ENCODE measurements at regions not wholly inside any gene's neighbourhood (a gene's known extent, or its start where the extent isn't known, plus 50 kb on each side); places are given as distances from the start of the nearest gene placed in this dataset.

DNA sequence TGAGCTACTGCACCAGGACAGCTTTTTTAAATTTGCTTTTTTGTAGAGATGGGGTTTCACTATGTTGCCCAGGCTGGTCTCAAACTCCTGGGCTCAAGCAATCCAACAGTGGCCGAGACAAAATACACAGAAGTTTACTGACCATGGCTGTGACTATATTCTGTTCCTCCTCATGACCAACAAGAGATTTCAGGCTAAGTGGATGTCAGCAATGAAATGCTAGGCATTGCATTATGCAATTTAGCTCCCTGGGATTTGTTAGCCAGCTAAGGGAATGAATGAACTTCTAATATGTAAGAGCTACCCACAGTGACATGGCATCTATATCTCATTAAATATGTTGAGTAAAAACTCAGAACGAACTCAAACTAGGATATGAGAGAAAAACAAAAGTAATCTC lies 81.9 kb upstream of the MBOAT2 start:
- H3K36me3 ChIP-seq = no peaks in the 10 kb centered on the region
- no peak overlapping the region for H3K27ac ChIP-seq
- no peaks in the 10 kb centered on the region for H3K27me3 ChIP-seq
- intact Hi-C loops (cut with DNase I; ENCODE audit: low total_unique reads) = no loop called here
- WGBS, 2 donors (ENCODE audit: low coverage in 1 of 2) = 70 to 81% methylated on average over 1 to 2 of the region's 2 CpGs
- H3K4me3 ChIP-seq = no peak overlapping the region
- DNase-seq = no peak
- in situ Hi-C loops (cut with MboI; ENCODE audit: low pct_ligation_motif_present in 1 of 4, low pct_unique_long_range_greater_than_20kb in 1 of 4, low sequenced_read_pairs in 3 of 4) = no loop called here
- no peaks in the 10 kb centered on the region for H3K4me1 ChIP-seq
- TF ChIP-seq CTCF (IDR thresholded peaks at IDR 0.05) (no peak), POLR2A (IDR thresholded peaks at IDR 0.05) (no peak), EP300 (IDR thresholded peaks at IDR 0.05; ENCODE audit: low read depth) (no peak), POLR2AphosphoS5 (IDR thresholded peaks at IDR 0.05) (no peak)
- no peaks in the 10 kb centered on the region for H3K9me3 ChIP-seq

GRCh38 chr2:9083287-9083686 lies 79.8 kb upstream of the MBOAT2 start:
- in situ Hi-C loops (cut with MboI; ENCODE audit: low pct_ligation_motif_present in 1 of 4, low pct_unique_long_range_greater_than_20kb in 1 of 4, low sequenced_read_pairs in 3 of 4) = no loop called here
- no peak for TF ChIP-seq POLR2AphosphoS5 (IDR thresholded peaks at IDR 0.05)
- no peak for TF ChIP-seq POLR2A (IDR thresholded peaks at IDR 0.05)
- TF ChIP-seq EP300 (IDR thresholded peaks at IDR 0.05; ENCODE audit: low read depth) = no peak
- no peak for TF ChIP-seq CTCF (IDR thresholded peaks at IDR 0.05)
- no peak overlapping the region for H3K4me3 ChIP-seq
- H3K9me3 ChIP-seq = no peaks in the 10 kb centered on the region
- DNase-seq = no peak
- 76 to 89% methylated on average over 1 to 3 of the region's 3 CpGs for WGBS, 2 donors (ENCODE audit: low coverage in 1 of 2)
- no peaks in the 10 kb centered on the region for H3K4me1 ChIP-seq
- H3K36me3 ChIP-seq = no peaks in the 10 kb centered on the region
- H3K27me3 ChIP-seq = no peaks in the 10 kb centered on the region
- H3K27ac ChIP-seq = no peak overlapping the region
- intact Hi-C loops (cut with DNase I; ENCODE audit: low total_unique reads) = no loop called here

- no peaks in the 10 kb centered on the region for H3K36me3 ChIP-seq
- H3K4me1 ChIP-seq = no peaks in the 10 kb centered on the region
- no peaks in the 10 kb centered on the region for H3K27me3 ChIP-seq
- H3K4me3 ChIP-seq = no peak overlapping the region
- H3K27ac ChIP-seq = no peak overlapping the region
- no peak for TF ChIP-seq EP300 (IDR thresholded peaks at IDR 0.05; ENCODE audit: low read depth)
- TF ChIP-seq CTCF (IDR thresholded peaks at IDR 0.05) = no peak
- no peak for TF ChIP-seq POLR2A (IDR thresholded peaks at IDR 0.05)
- in situ Hi-C loops (cut with MboI; ENCODE audit: low pct_ligation_motif_present in 1 of 4, low pct_unique_long_range_greater_than_20kb in 1 of 4, low sequenced_read_pairs in 3 of 4) (no loop called here), intact Hi-C loops (cut with DNase I; ENCODE audit: low total_unique reads) (no loop called here)
- H3K9me3 ChIP-seq = no peaks in the 10 kb centered on the region
- no peak for DNase-seq
Observed at GRCh38 chr2:9082158-9082557, 78.7 kb upstream of the MBOAT2 start.

GRCh38 chr2:9081750-9082149 lies 78.3 kb upstream of the MBOAT2 start:
- H3K4me1 ChIP-seq = no peaks in the 10 kb centered on the region
- 81 to 83% methylated on average over 2 of the region's 2 CpGs for WGBS, 2 donors (ENCODE audit: low coverage in 1 of 2)
- intact Hi-C loops (cut with DNase I; ENCODE audit: low total_unique reads) (no loop called here), in situ Hi-C loops (cut with MboI; ENCODE audit: low pct_ligation_motif_present in 1 of 4, low pct_unique_long_range_greater_than_20kb in 1 of 4, low sequenced_read_pairs in 3 of 4) (no loop called here)
- no peaks in the 10 kb centered on the region for H3K27me3 ChIP-seq
- no peak for DNase-seq
- H3K36me3 ChIP-seq = no peaks in the 10 kb centered on the region
- no peak overlapping the region for H3K4me3 ChIP-seq
- H3K27ac ChIP-seq = no peak overlapping the region
- TF ChIP-seq CTCF (IDR thresholded peaks at IDR 0.05) (no peak), POLR2AphosphoS5 (IDR thresholded peaks at IDR 0.05) (no peak)
- H3K9me3 ChIP-seq = no peaks in the 10 kb centered on the region

Data from transverse colon (tissue), 4 donors.